ENCODE measurements at regions not wholly inside any gene's neighbourhood (a gene's known extent, or its start where the extent isn't known, plus 50 kb on each side); places are given as distances from the start of the nearest gene placed in this dataset.

GRCh38 chr6:91822581-91822980 is 1235.7 kb upstream of the MAP3K7 start:
- Mint-ChIP-seq H3K4me3 (no peak overlapping the region), H3K36me3 (ENCODE audit: low read depth) (no peaks in the 10 kb centered on the region), H3K9me3 (no peaks in the 10 kb centered on the region), H3K27me3 (ENCODE audit: low read depth) (no peaks in the 10 kb centered on the region), H3K27ac (no peak overlapping the region), H3K4me1 (no peaks in the 10 kb centered on the region)
- no peak for TF ChIP-seq CTCF (IDR thresholded peaks at IDR 0.05; ENCODE audit: unreplicated experiment in 3 of 3)

- Mint-ChIP-seq H3K27me3 (ENCODE audit: low read depth) (peaks cover 3% of the 10 kb centered on the region), H3K4me3 (no peak overlapping the region), H3K36me3 (ENCODE audit: low read depth) (no peaks in the 10 kb centered on the region), H3K4me1 (peaks cover 11% of the 10 kb centered on the region), H3K9me3 (no peaks in the 10 kb centered on the region), H3K27ac (no peak overlapping the region)
- no peak for TF ChIP-seq CTCF (IDR thresholded peaks at IDR 0.05; ENCODE audit: unreplicated experiment in 3 of 3)
Measured at GRCh38 chr6:91816335-91816734, 1229.5 kb upstream of the MAP3K7 start.

- Mint-ChIP-seq H3K4me3 (no peak overlapping the region), H3K9me3 (no peaks in the 10 kb centered on the region), H3K36me3 (ENCODE audit: low read depth) (no peaks in the 10 kb centered on the region), H3K27me3 (ENCODE audit: low read depth) (peaks cover 3% of the 10 kb centered on the region), H3K27ac (no peak overlapping the region), H3K4me1 (peaks cover 24% of the 10 kb centered on the region)
- no peak for TF ChIP-seq CTCF (IDR thresholded peaks at IDR 0.05; ENCODE audit: unreplicated experiment in 3 of 3)
Measured at GRCh38 chr6:91813641-91814040, 1226.8 kb upstream of the MAP3K7 start.

GRCh38 chr6:91812596-91813274 is 1225.9 kb upstream of the MAP3K7 start:
- Mint-ChIP-seq H3K36me3 (ENCODE audit: low read depth) (no peaks in the 10 kb centered on the region), H3K4me1 (peaks cover 24% of the 10 kb centered on the region), H3K27me3 (ENCODE audit: low read depth) (peaks cover 3% of the 10 kb centered on the region), H3K9me3 (no peaks in the 10 kb centered on the region), H3K4me3 (no peak overlapping the region), H3K27ac (peak overlapping the region; percentile 3 to 52 (median 13))
- no peak for TF ChIP-seq CTCF (IDR thresholded peaks at IDR 0.05; ENCODE audit: unreplicated experiment in 3 of 3)

- TF ChIP-seq CTCF (IDR thresholded peaks at IDR 0.05; ENCODE audit: unreplicated experiment in 3 of 3): no peak
- Mint-ChIP-seq H3K9me3 (peaks cover 3% of the 10 kb centered on the region), H3K27ac (no peak overlapping the region), H3K27me3 (ENCODE audit: low read depth) (no peaks in the 10 kb centered on the region), H3K4me1 (peaks cover 3% of the 10 kb centered on the region), H3K36me3 (ENCODE audit: low read depth) (no peaks in the 10 kb centered on the region), H3K4me3 (no peak overlapping the region)
Measured at GRCh38 chr6:91804981-91805380, 1218.1 kb upstream of the MAP3K7 start.

- H3K4me1 Mint-ChIP-seq: no peaks in the 10 kb centered on the region
- H3K4me3 Mint-ChIP-seq: no peak overlapping the region
- peaks cover 3% of the 10 kb centered on the region for H3K9me3 Mint-ChIP-seq
- H3K27me3 Mint-ChIP-seq (ENCODE audit: low read depth): no peaks in the 10 kb centered on the region
- no peak overlapping the region for H3K27ac Mint-ChIP-seq
- H3K36me3 Mint-ChIP-seq (ENCODE audit: low read depth): no peaks in the 10 kb centered on the region
- TF ChIP-seq CTCF (IDR thresholded peaks at IDR 0.05; ENCODE audit: unreplicated experiment in 3 of 3): no peak
Measured at GRCh38 chr6:91802431-91802830, 1215.6 kb upstream of the MAP3K7 start.

Measured in nephron (organoid).